GM12864 (cell line): ENCODE measurements at regions not wholly inside any gene's neighbourhood (a gene's known extent, or its start where the extent isn't known, plus 50 kb on each side); places are given as distances from the start of the nearest gene placed in this dataset.

ENCODE experiments used
- DNase-seq: peaks from one replicate; pipeline ENCODE4 v3.0.0-alpha.2; 2011; ENCODE audit warnings: low read depth
- H3K4me3 ChIP-seq: 2 replicates; pipeline ENCODE4 v1.5.1; 2011; ENCODE audit warnings: mild to moderate bottlenecking, low read depth, low read length, control low read depth
- CTCF ChIP-seq: IDR thresholded peaks from 2 replicates; pipeline ENCODE4 v1.5.1; 2011; ENCODE audit warnings: low read depth, mild to moderate bottlenecking, moderate library complexity, low read length, control low read depth, inconsistent platforms; ENCODE audit errors: missing control alignments

- no peak for TF ChIP-seq CTCF
- H3K4me3 ChIP-seq, result no peak overlapping the region
- DNase-seq, result no peak
Observed at GRCh38 chr2:844715-845114, 105.9 kb upstream of the SNTG2 start.

GRCh38 chr2:842151-842803, 108.4 kb upstream of the SNTG2 start:
- no peak for TF ChIP-seq CTCF
- DNase-seq, result no peak
- H3K4me3 ChIP-seq, result no peak overlapping the region

- H3K4me3 ChIP-seq, result no peak overlapping the region
- TF ChIP-seq CTCF, result no peak
- no peak for DNase-seq
Observed at GRCh38 chr2:841036-841435, 109.6 kb upstream of the SNTG2 start.

GRCh38 chr2:834233-834632, 116.4 kb upstream of the SNTG2 start:
- no peak for TF ChIP-seq CTCF
- H3K4me3 ChIP-seq, result no peak overlapping the region
- no peak for DNase-seq

GRCh38 chr2:833180-833579, 117.5 kb upstream of the SNTG2 start:
- no peak for TF ChIP-seq CTCF
- no peak for DNase-seq
- no peak overlapping the region for H3K4me3 ChIP-seq

- TF ChIP-seq CTCF, result no peak
- H3K4me3 ChIP-seq, result no peak overlapping the region
- no peak for DNase-seq
Observed at GRCh38 chr2:832635-833034, 118.0 kb upstream of the SNTG2 start.

- no peak for TF ChIP-seq CTCF
- H3K4me3 ChIP-seq, result no peak overlapping the region
- DNase-seq, result no peak
Observed at GRCh38 chr2:831622-832021, 119.0 kb upstream of the SNTG2 start.
